ENCODE measurements at regions not wholly inside any gene's neighbourhood (a gene's known extent, or its start where the extent isn't known, plus 50 kb on each side); places are given as distances from the start of the nearest gene placed in this dataset.
"Not testable (repeated sequence)": the region's sequence is repeated elsewhere in the genome, so short reads cannot be mapped to it uniquely, and the experiment has no call there.

GRCh38 chr13:48583859-48584311 is 51.0 kb upstream of the RCBTB2 start:
- no peak for DNase-seq (ENCODE audit: low read depth in 1 of 2, low spot score in 1 of 2)

- DNase-seq (ENCODE audit: low read depth in 1 of 2, low spot score in 1 of 2) = no peak
Measured at GRCh38 chr13:48585456-48585840, 52.6 kb upstream of the RCBTB2 start.

GRCh38 chr13:48586591-48587103 is 53.8 kb upstream of the RCBTB2 start:
- no peak for DNase-seq (ENCODE audit: low read depth in 1 of 2, low spot score in 1 of 2)

GRCh38 chr13:48588120-48588519 is 55.2 kb upstream of the RCBTB2 start:
- DNase-seq (ENCODE audit: low read depth in 1 of 2, low spot score in 1 of 2) = no peak

GRCh38 chr13:48590141-48590901 is 57.4 kb upstream of the RCBTB2 start:
- no peak for DNase-seq (ENCODE audit: low read depth in 1 of 2, low spot score in 1 of 2)

- DNase-seq (ENCODE audit: low read depth in 1 of 2, low spot score in 1 of 2) = not testable (repeated sequence)
Measured at GRCh38 chr13:48591124-48591872, 58.4 kb upstream of the RCBTB2 start.

- DNase-seq (ENCODE audit: low read depth in 1 of 2, low spot score in 1 of 2) = no peak
Measured at GRCh38 chr13:48591889-48592687, 59.2 kb upstream of the RCBTB2 start.

GRCh38 chr13:48592688-48593049 is 59.8 kb upstream of the RCBTB2 start:
- DNase-seq (ENCODE audit: low read depth in 1 of 2, low spot score in 1 of 2) = no peak

- DNase-seq (ENCODE audit: low read depth in 1 of 2, low spot score in 1 of 2) = no peak
Measured at GRCh38 chr13:48593536-48593935, 60.2 kb upstream of the CYSLTR2 start.

- DNase-seq (ENCODE audit: low read depth in 1 of 2, low spot score in 1 of 2) = no peak
Measured at GRCh38 chr13:48594096-48594815, 59.5 kb upstream of the CYSLTR2 start.

- DNase-seq (ENCODE audit: low read depth in 1 of 2, low spot score in 1 of 2) = peak in 1 of 2 donors; percentile 5
Measured at GRCh38 chr13:48595431-48596429, 58.0 kb upstream of the CYSLTR2 start.

GRCh38 chr13:48600374-48601364 is 53.1 kb upstream of the CYSLTR2 start:
- no peak for DNase-seq (ENCODE audit: low read depth in 1 of 2, low spot score in 1 of 2)

GRCh38 chr13:48602296-48603016 is 51.3 kb upstream of the CYSLTR2 start:
- DNase-seq (ENCODE audit: low read depth in 1 of 2, low spot score in 1 of 2) = no peak

GRCh38 chr13:48603375-48603774 is 50.4 kb upstream of the CYSLTR2 start:
- DNase-seq (ENCODE audit: low read depth in 1 of 2, low spot score in 1 of 2) = no peak
